ENCODE measurements at regions not wholly inside any gene's neighbourhood (a gene's known extent, or its start where the extent isn't known, plus 50 kb on each side); places are given as distances from the start of the nearest gene placed in this dataset.
A peak's percentile ranks its signal among the peaks of the same experiment; 100 is the strongest.

DNA sequence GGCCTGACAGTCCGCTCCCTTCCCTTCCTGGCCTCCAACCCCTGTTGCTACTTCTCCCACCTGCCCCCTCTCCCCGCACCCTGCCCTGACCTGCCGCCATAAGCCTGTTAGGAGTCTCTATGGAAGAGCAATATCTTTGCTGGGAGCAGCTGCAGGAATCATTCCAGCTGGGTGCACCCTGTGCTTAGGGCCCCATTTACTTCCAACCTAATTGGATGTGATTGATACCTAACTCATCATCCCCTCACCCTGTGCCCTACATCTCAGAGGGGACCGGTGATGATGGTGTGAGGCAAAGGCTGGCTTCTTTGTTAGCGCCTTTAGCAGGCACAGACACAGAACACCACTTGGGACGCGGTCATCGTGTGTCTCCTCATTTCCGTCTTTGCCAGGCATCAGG lies 80.0 kb upstream of the FAM180A start:
- DNase-seq = no peak

DNA sequence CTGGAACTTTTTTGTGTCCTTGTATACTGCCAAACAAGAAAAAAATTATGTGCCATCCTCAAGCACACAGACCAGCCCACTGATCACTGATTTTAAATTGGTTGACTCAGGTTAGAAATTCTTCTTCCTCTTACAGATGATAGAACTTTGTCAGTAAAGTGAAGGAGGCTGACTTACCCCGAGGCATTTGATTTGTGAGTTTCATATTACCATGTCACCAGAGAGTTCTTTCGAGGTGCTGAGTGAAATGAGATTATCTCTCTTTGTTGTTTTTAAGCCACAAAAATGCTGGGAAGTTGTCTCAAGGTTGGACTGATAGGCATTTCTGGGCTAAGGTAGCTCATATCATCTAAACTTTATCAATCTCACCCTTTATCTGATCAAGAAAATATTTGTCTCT lies 78.8 kb upstream of the FAM180A start:
- no peak for DNase-seq

DNA sequence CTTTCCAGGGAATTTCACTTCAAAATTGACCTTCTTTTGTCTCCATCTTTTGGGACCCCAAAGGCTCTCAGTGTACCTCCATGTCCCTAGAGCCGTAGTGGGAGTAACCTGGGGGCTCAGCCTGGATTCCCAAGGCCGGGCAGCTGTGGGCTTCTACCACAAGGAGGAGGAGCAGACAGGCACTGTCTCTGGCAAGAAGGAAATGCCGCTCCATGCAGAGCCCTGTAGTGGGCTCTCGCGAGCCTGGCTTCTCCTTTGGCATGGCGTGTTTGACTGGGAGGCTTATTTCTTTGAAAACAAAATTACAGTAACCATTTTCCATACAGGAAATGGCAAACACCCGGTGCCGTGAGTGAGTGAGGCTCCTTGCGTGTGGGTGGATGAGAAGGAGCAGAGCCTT lies 76.8 kb upstream of the FAM180A start:
- DNase-seq = no peak

DNA sequence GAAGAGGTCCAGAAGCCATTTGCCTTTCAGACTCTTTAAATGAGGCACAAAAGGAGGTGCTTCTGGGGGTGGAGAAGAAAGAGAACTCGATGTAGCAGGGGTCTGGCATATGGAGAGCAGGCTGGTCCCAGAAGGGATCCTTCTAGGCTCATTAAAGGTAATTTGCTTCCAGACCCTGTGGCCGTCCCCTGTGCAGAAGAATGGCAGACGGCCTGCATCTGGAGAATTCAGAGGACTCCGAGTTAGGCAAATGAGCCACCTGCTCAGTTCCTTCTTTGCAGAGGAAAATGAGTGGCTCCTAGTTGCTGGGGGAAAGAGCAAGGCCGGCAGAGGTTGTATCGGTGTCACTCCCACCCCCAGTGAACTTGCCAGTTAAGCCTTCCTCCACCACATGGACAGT lies 73.8 kb upstream of the FAM180A start:
- no peak for DNase-seq

DNA sequence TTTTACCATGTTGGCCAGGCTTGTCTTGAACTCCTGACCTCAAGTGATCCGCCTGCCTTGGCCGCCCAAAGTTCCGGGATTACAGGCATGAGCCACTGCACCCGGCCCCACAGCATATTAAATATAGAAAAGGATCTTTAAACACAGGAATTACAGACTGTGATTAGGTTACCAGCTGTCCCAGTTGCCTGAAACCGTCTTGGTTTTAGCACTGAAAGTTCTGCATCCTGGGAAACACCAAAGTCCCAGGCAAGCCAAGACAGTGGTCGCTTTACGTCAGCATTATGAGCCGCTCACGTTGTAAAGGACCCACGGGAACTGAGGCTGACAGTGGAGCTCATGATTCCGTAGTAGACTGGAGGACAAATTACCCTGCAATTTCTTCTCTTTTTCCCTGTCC lies 69.0 kb upstream of the FAM180A start:
- no peak for DNase-seq

DNA sequence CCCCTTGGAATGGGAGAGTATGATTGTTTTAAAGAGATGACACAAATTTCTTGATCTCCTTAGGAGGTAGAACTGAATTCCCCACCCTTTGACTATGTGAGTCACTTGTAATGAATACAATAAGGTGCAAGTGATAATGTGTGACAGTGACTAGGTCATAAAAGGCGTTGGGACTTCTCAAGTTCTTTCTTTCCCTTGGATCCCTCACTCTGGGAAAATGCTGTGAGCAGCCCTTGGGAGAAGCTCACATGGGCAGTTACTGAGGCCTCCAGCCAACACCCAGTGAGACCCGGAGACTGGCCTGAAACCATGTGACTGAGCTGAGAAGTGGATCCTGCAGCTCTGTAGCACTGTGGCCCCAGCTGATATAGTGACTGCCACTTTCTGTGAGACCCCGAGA lies 66.4 kb upstream of the FAM180A start:
- DNase-seq = no peak

DNA sequence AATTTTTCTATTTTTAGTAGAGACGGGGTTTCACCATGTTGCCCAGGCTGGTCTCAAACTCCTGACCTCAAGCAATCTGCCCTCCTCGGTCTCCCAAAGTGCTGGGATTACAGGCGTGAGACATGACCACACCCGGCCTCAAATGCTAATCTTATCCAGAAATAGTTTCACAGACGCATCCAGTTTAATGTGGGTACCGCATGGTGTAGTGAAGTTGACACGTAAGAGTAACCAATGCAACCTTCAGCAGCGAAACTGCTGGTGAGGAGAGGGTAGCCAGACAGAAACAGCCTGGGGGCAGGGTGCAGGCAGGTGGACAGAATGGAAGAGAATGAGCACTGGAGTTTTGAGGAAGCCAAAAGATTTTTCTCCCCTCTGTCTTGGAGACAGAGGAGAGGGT lies 63.5 kb upstream of the FAM180A start:
- DNase-seq = no peak

DNA sequence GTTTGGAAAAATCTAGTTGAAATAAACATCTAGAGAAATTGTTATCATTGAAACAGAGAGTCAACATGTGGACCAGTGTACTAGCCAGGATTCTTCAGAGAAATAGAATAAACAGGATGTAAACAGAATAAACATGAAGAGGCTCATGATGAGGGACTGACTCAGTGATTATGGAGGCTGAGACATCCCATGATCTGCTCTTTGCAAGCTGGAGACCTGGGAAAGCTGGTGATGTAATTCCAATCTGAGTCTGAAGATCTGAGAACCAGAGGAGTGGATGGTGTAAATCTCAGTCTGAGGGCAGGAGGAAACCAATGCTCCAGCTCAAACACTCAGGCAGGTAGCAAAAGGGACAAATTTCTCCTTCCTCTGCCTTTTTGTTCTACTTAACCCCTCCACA lies 62.9 kb upstream of the FAM180A start:
- DNase-seq = no peak

DNA sequence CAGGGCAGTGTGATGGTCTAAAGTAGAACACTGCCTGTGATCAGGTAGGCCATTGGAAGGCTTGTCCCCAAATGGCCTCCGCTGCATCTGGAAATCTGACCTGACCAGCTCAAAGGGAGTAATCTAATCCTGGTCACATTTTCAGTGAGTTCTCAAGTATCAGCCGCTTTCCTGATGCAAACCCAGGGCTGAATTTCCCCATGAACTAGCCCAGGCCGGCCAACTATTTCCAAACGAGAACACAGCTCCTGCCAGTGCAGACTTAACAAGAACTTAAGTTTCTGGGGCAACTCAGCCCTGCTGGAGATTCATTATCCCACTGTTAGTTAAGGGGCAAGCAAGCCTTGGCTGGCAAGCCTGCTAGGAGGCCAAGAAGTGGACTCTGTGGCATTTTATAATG lies 59.6 kb upstream of the FAM180A start:
- DNase-seq = no peak

DNA sequence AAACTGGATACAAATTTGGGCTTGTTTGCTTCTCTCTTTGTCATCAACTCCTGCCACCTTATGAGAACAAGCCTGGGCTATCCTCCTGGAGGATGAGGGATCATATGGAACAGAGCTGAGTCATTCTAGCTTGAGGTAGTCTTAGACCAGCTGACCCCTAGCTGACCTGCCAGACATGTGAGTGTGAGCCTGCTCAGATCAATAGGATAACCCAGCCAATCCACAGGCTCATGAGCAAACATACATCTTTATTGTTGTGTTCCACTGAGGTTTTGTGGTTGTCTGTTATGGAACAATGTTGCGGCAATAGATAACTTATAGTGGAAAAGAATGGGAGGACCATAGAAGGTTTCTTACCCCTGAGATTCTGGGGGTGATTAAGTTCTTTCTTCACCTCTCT lies 54.5 kb upstream of the FAM180A start:
- no peak for DNase-seq

DNA sequence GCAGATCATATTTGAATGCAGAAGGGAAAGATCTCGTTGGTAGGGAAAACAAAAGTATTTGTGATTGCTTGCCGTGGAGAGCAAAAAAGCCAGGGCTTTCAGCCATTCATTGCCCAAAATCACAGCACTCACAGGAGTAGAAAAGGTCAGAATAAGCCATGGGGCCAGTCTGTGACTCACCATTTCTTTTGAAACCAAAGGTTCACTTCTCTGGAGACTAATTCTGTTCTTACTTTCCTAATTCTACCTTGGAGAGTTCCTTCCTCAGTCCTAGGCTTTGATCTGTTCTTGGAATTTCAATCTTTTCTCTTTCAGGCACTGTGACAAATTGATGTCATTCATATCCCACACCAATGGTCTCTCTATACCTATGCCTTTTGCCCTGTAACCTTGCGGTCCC lies 54.1 kb upstream of the FAM180A start:
- DNase-seq = no peak

DNA sequence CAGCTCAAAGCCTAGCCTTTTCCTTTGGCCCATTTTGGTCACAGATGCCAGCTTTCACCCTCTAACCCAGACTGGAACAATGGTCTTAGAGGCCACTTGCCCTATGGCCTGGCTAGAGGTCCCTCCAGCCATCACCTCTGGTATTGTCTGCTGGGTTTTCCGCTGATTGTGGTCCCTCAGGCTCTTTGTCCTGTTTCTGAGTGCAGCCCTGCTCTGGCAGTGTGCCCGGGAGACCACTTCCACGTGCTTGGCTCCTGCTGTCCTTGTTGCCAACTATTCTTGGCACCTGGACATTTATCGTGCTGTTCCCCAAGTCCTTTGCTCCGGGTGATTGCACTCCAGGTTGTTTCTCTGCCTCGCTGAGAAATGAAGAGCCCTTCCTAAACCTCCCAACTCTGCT lies 53.3 kb upstream of the FAM180A start:
- DNase-seq = no peak

DNA sequence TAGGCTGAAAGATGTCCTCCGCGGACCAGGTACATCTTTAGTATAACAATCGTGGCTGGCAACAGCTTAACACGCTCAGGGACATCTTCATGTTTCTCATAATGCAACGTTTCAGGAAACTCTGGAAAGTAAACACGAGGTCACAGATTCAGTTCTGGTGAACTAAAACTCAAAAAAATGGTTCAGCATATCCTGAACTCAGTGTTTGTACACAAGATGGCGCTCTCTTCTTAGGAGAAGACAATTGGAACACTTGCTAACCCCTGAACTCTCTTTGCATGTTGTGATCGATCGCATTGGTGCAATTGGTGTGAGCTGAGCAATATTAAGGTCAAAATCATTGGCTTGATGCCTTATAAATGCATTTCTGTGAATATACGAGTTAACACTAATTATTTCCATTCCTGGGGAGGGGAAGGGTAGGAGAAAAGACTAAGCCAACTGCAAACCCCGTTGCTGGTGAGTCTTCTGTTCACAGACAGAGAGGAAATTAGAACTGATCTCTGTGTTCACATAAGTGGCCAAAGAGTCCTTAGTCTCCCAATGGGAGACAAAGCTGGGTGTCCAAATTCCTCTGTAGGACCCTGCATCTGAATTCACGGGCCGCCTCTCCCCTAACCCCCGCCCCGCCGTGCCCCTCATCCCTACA lies 52.6 kb upstream of the FAM180A start:
- peak; percentile 66 for DNase-seq

DNA sequence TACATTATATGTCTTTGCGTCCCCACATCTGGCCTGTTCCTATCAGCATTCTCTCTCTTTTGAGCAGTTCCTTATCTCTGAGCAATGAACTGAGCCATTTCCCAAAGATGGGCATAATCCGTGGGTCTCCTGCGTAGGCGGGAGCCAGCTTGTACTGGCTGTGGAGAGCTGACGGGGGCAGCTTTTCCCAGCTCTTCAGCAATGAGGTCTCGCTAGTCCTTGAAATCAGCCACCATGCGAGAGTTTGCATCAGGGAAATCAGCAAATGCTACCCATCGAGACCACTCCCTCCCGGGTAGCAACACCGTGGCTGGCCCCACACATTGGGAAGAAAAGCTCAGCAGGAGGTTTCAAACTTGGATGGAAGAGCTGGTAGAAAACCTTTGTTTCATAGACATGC lies 51.9 kb upstream of the FAM180A start:
- no peak for DNase-seq

DNA sequence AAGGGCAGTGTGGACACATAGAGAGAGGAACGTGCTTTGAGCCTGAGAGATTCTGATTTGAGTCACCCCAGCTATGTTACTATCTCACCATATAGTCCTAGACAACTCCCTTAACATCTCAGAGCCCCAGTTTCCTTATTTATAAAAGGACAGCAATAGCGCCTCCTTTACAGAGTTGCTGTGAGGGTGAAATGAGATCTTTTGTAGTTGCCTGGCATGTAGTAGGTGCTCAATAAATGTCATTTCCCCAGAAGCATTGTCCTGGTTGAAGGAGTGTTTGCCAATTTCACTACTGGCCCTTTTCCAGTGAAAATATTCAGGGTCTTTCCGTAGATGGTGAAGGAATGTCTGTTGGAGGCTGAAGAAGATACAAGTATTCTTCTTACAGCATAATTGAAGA lies 51.3 kb upstream of the FAM180A start:
- no peak for DNase-seq

Measured in fibroblast of skin of abdomen (primary cell).